ENCODE measurements at regions not wholly inside any gene's neighbourhood (a gene's known extent, or its start where the extent isn't known, plus 50 kb on each side); places are given as distances from the start of the nearest gene placed in this dataset.

DNA sequence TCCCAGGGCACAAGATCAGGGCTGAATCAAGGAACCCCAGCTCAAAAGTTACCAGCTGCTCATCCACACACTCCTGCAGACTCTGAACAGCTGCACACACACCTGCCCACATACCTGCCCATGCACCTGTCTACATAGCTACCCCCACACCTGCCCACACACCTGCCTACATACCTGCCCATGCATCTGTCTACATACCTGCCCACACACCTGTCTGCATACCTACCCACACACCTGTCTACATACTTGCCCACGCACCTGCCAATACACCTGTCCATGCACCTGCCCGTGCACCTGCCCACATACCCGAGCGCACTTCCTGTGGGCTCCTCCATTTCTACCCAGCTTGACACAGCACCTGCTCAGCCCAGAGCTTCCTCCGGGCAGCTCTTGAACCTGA lies 122.8 kb upstream of the AGAP1 start:
- no peak for DNase-seq

DNA sequence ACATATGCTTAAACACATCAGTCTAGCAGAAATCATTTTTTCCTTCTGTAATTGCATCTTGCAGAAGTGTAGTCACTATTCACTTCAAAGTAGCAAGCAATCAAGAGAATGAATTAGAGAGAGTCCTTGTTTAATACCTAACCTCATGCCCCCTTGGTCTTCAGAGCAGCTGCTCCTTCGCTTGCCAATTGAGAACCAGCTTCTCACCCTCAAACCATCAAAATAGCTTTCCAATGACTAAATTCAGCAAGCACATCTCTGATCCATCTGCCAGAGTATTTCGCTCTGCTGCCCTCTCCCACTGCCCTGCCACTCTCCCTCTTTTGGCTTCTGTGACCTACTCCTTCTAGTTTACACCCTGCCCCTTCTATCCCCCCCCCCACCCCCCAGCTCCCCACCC lies 120.7 kb upstream of the AGAP1 start:
- DNase-seq, result no peak

DNA sequence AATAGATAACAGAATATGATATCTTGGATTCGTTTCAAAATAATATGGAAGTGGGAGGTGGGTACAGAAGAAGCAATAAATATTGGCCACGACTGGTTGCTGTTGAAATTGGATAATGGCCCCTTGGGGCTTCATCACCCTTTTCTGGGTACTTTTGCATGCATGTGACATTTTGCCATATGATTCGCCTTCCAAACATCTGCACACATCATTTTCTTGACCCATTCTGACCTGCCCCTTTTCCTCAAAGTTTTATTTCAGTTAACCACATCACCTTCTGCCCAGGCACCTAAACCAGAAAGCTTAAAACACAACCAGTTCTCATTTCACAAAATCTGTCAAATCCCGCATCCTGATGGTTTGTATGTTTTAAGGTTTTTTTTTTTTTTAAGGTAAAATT lies 116.7 kb upstream of the AGAP1 start:
- no peak for DNase-seq

DNA sequence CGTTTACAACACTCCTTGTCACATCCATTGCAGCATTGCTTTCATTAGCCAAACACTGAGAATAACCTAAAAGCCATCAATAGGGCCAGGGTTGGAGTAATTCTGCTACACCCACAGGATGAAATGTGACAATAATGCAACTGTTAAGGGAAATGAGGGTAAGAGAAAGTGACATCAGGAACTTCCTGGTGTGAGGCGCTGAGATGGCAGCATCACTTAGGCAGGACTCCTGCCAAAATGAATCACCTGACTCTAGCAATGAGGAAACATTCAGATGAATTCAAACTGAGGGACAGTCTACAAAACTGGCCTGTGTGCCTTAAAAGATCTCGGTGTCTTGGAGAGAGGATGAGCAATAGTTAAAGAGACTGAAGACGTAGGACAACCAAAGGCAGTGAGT lies 115.6 kb upstream of the AGAP1 start:
- no peak for DNase-seq

DNA sequence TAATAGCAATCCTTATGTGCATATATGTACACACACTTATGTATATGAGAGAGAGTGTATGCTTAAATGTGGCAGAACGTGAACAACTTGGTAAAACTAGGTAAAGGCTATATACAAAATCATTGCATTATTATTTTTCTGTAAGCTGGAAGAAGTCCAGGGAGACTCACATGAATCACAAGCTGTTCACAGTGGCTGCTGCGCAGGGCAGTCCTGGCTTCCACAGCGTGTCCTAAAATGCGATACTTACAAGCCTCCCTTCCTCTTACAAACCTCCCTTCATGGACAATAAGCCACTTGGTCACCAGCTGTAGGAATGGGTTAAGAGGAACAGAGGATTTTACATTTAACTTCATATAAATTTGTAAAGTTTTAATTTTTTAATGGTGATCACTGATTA lies 114.9 kb upstream of the AGAP1 start:
- no peak for DNase-seq

DNA sequence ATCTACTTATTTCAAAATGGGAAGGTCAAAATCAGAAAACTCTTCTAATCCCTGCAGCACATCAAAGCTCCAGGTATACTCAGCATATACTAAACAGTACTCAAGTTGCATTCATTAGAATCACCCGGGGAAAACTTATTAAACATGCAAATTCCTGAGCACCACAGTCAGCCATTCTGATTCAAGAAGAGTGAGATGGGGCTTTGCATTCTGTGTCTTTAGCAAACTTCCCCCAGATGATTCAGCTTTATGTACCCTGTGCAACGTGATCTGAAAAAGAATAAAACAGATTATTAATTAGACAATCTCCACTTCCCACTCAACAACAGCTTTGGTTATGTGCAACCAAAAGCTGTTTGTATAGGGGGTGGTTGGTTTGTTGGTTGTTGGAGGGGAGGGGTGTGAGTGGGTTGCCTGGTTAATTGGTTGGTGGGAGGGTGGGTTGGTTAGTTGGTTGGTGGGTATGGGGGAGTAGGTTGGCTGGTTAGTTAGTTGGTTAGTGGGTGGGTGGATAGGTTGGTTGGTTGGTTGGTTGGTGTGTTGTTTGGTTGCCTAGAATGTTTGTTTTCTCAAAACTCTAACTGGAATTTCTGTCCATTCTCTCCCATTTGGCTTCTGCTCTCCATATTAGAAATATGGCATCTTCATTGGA lies 112.5 kb upstream of the AGAP1 start:
- no peak for DNase-seq

DNA sequence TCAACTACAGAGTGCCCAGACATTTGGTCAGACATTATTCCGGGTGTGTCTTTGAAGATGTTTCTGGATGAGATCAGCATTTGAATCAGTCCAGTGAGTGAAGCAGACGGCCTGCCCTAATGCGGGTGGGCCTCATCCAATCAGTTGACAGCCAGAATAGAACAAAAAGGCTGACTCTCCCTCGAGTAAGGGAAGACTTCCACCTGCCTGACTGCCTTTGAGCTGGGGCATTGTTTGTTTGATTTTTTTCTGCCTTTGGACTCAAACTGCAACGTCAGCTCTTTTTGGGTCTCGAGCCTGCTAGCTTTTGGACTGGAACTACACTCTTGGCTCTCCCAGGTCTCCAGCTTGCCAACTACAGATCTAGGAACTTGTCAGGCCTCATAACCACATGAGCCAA lies 111.7 kb upstream of the AGAP1 start:
- no peak for DNase-seq

DNA sequence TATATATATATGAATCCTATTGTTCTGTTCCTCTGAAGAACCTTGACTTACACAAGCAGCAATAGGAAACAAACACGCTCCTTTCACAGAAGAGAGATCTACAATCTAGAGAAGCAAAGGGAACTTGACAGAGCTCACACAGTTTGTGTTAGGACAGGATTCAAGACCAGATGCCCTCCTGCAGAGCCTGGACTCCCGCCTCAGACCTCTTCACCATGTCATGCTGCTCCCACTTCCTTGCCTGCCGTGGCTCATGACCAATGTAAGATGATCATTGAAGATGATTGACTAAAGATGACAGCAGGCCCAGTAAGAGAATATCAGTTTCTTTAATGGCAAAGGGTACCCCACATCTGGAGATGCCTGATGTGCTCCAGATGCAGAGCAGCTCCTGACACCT lies 111.2 kb upstream of the AGAP1 start:
- DNase-seq, result no peak

DNA sequence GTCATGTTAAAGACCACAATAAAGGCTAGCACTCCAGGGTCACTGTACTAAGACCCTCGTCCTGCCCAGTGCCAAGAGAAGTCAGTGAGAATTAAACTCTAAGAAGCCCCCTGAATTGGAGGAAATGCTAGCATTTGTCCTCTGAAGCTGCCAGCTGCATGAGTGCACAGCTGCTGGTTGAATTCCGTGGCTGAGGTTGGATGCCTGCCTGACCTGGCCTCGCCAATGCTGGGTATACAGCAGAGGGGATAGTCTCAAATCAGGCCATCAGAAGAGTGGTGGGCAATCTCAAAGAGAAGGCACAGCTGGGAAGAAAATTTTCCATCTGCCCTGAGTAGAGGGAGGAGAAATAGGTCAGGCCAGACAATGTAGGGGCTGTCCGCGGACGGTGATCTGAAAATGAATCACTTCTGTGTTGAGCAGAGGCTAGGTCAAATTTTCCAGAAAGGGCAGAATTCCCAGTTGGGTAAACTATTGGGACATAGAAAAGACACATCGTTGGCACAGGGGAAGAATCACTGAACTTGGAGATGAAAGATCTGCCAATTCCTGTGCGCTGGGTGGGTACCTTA lies 110.5 kb upstream of the AGAP1 start:
- no peak for DNase-seq

DNA sequence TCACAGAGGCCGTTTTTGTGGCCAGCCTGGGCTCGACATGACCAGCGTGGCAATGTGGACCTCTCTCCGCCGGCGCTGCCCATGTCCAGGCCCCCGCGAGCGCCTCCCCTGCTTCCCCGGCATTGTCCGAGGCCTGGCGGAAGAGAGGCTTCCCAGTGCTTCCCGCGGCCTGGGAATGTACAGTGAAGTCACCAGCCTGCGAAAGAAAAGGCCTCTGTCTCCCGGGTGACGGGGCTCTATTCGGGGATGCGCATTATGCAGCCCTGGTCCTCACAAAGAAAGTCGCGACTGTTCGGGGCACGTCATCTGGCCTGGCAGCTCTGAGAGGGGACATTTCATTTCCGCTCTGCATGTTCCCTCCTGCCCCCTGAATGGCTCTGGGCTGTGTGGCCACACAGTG lies 109.2 kb upstream of the AGAP1 start:
- DNase-seq, result no peak

DNA sequence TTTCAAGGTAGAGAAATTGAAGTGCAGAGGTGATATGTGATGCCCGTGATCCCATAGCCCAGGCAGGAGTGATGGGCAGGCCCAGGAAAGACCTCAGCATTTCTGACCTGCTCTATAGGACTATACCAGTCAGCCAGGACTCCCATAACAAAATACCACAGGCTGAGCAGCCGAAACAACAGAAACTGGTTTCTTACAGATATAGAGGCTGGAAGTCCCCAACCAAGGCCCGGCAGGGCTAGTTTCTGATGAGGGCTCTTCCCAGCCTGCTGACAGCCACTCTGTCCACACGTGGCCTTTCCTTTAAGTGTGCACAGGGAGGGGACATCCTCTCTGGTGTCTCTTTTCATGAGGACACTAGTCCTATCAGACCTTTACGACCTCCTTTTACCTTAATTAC lies 104.2 kb upstream of the AGAP1 start:
- DNase-seq, result no peak

DNA sequence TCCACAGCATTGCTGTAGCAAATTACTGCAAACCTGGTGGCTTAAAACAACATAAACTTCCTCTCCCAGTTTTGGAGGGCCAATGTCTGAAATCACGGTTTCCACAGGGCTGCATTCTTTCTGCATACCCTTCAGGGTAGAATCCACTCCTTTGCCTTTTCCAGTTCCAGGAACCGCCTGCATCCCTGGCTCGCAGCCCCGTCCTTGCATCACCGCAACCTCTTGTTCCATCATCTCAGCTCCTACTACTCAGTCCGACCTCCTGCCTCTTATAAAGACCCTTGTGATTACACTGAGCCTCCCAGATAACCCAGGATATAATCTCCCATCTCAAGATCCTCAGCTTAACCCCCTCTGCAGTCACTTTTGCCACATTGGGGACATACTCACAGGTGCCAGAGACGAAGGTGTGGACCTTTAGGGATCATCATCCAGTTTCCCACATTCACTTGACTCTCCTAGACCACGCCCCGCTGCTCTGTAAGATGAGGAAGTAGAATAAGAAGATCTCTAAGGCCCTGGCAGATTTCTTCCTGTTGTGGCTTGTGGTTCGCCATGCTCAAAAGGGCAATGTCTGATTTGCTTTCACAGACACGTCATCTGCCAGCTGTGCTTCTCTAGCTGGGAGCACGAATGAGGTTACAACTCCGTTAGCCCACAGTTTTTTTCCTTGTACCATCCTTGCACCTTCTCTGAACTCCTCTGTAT lies 103.6 kb upstream of the AGAP1 start:
- peak; percentile 20 for DNase-seq

DNA sequence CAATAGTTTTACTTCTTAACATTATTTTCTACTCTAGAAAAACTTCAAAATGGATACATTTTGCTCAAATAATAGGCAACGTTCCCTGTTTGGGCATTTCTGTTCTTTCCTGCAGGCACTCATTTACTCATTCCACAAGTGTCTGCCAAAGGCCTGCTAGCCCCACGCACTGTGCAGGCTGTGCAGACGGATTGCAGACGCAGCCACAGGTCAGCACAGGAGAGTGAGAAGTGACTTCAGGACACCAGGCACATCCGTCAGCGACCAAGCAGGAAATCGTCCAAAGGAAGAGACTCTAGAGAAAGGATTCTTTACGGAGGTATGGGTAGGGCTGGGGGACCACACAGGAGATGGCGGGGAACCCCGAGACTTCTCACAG lies 103.0 kb upstream of the AGAP1 start:
- no peak for DNase-seq

DNA sequence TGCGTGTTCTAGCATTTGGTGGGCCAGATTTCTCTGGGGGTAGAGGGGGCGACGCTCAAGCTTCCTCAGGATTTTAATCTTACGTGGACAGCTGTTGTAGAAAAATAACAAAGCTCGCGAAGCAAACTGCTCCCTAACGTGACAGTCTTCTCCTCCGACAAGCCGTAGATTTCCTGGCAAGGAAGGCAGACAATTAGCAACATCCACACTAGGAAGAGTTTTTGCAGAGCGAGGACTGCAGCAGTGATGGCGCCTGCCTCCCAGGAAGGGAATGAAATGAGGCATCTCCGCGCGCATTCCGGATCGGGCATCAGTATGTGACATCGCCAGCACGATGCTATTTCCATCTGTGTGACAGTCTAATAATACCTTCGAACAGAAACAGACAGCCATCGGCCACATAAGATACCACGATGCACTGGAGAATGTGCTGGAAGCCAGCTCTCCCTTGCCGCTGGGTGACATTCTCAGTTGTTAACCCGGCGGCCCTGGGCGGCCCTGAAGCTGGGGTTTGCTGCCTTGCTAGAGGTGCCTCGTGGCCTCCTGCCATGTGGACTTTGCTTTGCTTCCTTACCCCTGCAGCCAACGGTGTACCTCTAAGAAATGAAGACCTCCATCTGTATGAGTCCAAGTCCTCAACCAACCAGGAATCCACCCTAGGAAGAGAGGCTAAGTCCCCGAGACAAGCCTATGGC lies 101.8 kb upstream of the AGAP1 start:
- DNase-seq, result no peak

DNA sequence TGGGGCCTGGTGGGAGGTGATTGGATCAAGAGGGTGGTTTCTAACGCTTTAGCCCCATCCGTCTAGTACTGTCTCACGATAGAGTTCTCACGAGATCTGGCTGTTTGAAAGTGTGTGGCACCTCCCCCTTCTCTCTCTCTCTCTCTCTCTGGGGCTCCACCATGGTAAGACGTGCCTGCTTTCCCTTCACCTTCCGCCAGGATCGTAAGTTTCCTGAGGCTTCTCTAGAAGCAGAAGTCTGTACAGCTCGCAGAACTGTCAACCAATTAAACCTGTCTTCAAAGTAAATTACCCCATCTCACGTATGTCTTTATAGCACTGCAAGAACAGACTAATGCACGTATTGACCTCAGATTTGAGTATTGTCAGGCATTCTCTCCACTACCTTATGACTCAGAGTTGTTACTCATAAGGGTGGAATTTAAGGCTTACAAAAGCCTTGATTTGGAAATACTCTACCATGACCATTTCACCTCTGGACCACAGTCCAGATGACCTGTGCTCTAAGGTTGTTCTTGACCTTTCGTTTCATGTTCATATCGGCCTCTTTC lies 99.5 kb upstream of the AGAP1 start:
- DNase-seq, result peak; percentile 87

DNA sequence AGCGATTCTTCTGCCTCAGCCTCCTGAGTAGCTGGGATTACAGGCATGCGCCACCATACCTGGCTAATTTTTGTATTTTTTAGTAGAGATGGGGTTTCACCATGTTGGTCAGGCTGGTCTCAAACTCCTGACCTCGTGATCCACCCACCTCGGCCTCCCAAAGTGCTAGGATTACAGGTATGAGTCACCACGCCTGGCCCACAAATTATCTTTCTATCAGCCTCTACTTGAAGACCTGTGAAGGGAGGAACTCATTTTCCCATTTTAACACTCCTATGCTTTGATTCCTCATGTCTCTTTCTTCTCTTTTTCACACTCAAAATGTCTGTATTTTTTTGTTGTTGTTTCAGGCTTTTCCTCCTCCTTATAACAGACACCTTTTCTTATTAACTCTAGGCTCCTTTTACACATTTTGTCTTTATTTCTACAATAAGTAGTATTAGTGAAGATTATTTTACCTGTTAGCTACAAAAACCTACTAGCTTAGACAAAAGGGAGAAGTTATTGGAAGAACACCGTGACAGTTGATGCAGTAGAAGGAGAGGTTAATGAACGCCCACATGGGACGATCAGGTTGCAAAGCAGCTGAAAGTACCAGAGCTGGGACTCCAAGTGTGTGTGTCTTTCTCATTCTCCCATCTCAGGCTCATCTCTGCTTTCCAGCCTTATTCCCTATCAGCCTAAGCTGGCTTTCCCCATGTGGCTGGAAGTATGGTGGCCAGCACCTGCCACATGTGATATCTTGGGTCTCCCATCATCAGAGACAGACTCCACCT lies 97.6 kb upstream of the AGAP1 start:
- no peak for DNase-seq

DNA sequence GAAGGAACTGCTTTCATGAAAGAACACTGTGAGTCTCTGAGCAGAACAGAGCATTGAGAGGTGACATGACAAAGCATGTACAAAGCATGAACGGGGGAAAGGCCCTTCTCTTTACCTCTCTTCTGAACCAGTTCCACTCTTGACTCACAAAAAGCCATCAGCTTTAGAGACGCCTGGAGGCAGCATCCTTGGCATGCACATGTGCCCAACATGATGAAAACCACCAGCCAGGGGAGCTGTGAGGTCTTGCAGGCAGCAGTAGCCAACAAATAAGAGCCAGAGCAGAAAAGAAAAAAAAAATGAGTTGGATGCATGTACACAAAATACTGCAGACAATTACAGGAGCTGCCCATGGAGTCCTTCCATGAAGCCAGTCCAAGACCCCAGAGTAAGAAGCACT lies 95.5 kb upstream of the AGAP1 start:
- DNase-seq, result no peak

DNA sequence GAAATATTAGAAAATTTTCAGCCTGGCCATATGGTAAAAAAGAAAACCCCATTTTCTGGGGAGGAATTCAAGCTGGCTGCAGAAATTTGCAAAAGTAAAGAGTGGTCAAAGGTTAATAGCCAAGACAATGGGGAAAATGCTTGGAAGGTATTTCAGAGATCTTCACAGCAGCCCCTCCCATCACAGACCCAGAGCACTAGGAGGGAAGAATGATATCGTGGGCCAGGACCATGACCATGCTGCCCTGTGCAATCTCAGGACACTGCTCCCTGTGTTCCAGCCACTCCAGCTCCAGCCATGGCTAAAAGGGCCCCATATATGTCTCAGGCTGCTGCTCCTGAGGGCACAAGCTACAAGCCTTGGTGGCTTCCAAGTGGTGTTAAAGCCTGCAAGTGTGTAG lies 93.9 kb upstream of the AGAP1 start:
- no peak for DNase-seq

DNA sequence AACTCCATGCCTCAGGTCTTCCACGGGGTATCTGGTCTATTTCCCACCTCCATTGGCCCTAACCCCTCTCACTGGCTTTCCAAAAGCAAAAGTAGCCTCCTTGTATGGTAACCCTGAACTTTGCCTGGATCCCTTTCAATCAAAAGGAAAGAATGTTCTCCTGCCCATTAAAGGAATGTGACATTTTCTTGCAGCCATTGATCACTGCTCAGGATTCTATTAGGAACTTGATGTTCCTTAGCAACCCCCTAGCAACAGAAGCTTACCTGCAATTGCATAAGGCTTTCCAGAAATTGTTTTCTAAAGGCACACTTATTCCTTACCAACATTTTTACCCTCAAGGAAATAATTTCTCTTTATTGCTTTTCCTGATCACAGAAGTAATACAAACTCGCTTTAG lies 91.4 kb upstream of the AGAP1 start:
- no peak for DNase-seq

DNA sequence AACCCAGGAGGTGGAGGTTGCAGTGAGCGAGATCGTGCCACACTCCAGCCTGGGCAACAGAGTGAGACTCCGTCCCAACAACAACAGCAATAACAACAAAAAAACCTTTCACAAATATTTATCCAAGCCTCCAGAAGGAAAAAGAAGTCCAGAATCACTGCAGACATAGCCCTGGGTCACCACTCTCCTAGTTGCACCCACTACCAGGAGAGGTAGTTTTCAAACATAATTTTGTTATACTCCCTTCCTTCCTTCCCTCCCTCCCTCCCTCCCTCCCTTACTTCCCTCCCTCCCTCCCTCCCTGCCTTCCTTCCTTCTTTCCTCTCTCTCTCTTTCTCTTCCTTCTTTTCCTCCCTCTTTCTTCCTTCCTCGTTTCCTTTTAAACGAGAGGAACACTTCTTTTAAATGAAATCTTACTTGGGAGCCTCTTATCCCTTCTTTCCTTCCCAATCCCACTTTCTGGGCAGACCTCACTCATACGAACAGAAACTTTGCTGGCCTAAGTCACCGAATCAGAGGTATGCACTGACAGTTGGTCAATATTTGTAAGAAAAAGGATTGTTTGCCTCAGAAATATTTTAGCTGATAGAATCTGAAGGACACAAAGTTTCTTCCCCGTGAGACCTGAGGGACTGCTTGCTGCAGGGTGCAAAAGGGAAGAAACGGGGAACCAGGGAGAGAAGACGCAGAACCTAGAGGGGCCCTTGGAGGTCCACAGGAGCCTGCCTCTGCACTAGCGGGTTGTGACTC lies 88.1 kb upstream of the AGAP1 start:
- no peak for DNase-seq

DNA sequence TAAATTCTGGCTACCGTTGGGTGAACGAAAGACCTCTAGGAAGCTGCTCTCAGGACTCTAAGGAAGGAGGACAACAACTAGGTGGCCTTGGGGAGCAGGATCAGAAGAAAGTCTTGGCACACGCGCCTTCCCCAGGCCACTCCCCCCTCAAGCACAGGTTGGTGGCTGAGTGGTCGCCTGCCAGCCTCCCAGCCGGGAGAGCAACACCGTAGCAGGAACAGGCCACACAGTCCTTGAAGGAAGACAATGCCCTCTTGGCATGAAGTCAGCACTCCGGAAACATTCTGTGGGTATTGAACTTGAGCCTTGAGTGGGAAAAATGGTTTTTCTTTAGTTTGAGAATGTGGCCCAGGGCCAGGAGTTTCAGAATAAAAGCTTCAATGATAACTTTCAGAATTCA lies 87.4 kb upstream of the AGAP1 start:
- DNase-seq, result no peak

DNA sequence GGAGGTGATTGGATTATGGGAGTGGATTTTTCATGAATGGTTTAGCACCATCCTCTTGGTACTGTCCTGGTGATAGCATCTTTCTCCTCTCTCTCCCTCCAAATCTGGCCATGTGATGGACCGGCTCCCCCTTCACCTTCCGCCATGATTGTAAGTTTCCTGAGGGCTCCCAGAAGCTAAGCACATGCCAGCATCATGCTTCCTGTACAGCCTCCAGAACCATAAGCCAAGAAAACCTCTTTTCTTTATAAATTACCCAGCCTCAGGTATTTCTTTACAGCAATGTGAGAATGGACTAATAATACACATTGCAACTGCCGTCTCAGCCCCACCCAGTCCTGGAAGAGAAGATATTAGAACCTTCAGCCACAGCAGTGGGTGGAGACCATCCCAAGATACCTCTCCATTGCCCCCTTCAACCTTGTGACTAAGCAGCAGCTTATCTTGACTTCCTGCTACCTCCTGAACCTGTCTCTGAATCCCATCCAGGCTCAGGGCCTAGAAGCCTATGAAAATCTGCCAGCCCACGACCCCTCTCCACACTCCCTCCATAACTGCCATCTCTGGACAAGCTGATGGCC lies 81.8 kb upstream of the AGAP1 start:
- DNase-seq, result no peak

All from HCEC 1CT (cell line).